ENCODE measurements at regions not wholly inside any gene's neighbourhood (a gene's known extent, or its start where the extent isn't known, plus 50 kb on each side); places are given as distances from the start of the nearest gene placed in this dataset.

DNA sequence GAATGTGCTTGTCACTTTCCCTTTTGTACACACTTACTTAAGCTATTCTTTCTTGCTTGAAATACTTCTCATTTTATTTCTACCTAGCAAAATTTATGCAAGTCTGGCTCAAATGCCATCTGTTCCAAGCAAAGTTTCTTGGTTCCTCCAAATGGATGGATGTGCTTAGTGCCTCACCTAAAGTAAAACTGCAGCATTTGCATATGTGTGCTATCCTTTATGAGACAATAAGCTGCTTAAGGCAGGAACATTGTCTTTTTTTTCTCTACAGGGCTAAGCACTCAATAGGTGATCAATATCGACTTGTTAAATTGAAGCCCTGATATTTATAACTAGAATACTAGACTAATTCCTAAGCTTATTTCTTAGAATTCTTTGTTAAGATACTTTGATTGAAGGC is 136.8 kb downstream of the CYLC1 start (continued):
- TF ChIP-seq, protein P1, sequence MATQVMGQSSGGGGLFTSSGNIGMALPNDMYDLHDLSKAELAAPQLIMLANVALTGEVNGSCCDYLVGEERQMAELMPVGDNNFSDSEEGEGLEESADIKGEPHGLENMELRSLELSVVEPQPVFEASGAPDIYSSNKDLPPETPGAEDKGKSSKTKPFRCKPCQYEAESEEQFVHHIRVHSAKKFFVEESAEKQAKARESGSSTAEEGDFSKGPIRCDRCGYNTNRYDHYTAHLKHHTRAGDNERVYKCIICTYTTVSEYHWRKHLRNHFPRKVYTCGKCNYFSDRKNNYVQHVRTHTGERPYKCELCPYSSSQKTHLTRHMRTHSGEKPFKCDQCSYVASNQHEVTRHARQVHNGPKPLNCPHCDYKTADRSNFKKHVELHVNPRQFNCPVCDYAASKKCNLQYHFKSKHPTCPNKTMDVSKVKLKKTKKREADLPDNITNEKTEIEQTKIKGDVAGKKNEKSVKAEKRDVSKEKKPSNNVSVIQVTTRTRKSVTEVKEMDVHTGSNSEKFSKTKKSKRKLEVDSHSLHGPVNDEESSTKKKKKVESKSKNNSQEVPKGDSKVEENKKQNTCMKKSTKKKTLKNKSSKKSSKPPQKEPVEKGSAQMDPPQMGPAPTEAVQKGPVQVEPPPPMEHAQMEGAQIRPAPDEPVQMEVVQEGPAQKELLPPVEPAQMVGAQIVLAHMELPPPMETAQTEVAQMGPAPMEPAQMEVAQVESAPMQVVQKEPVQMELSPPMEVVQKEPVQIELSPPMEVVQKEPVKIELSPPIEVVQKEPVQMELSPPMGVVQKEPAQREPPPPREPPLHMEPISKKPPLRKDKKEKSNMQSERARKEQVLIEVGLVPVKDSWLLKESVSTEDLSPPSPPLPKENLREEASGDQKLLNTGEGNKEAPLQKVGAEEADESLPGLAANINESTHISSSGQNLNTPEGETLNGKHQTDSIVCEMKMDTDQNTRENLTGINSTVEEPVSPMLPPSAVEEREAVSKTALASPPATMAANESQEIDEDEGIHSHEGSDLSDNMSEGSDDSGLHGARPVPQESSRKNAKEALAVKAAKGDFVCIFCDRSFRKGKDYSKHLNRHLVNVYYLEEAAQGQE (IDR thresholded peaks at IDR 0.05; ENCODE audit: unreplicated experiment): no peak
- TF ChIP-seq, protein P2, sequence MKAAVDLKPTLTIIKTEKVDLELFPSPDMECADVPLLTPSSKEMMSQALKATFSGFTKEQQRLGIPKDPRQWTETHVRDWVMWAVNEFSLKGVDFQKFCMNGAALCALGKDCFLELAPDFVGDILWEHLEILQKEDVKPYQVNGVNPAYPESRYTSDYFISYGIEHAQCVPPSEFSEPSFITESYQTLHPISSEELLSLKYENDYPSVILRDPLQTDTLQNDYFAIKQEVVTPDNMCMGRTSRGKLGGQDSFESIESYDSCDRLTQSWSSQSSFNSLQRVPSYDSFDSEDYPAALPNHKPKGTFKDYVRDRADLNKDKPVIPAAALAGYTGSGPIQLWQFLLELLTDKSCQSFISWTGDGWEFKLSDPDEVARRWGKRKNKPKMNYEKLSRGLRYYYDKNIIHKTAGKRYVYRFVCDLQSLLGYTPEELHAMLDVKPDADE (IDR thresholded peaks at IDR 0.05): no peak
- TF ChIP-seq EZH2phosphoT487 (IDR thresholded peaks at IDR 0.05; ENCODE audit: unreplicated experiment) (no peak), CREB1 (CRISPR knock-in tag; IDR thresholded peaks at IDR 0.05; ENCODE audit: low read depth) (no peak), POLR2AphosphoS5 (IDR thresholded peaks at IDR 0.05; ENCODE audit: low read depth) (no peak), STAT1 (IDR thresholded peaks at IDR 0.05; ENCODE audit: unreplicated experiment) (no peak), EZH2 (IDR thresholded peaks at IDR 0.05; ENCODE audit: low read depth, unreplicated experiment) (no peak), CTCF (conservative IDR thresholded peaks at IDR 0.05; ENCODE audit: low read depth in 2 of 2) (no peak), NANOG (IDR thresholded peaks at IDR 0.05; ENCODE audit: borderline replicate concordance) (no peak), ZNF114 (CRISPR knock-in tag; IDR thresholded peaks at IDR 0.05) (no peak), JUNB (IDR thresholded peaks at IDR 0.05; ENCODE audit: unreplicated experiment) (no peak), ZNF331 (CRISPR knock-in tag; IDR thresholded peaks at IDR 0.05; ENCODE audit: low read depth) (no peak)

Data from GM23338 (cell line).